ENCODE measurements at regions not wholly inside any gene's neighbourhood (a gene's known extent, or its start where the extent isn't known, plus 50 kb on each side); places are given as distances from the start of the nearest gene placed in this dataset.
"Not testable (repeated sequence)": the region's sequence is repeated elsewhere in the genome, so short reads cannot be mapped to it uniquely, and the experiment has no call there.

DNA sequence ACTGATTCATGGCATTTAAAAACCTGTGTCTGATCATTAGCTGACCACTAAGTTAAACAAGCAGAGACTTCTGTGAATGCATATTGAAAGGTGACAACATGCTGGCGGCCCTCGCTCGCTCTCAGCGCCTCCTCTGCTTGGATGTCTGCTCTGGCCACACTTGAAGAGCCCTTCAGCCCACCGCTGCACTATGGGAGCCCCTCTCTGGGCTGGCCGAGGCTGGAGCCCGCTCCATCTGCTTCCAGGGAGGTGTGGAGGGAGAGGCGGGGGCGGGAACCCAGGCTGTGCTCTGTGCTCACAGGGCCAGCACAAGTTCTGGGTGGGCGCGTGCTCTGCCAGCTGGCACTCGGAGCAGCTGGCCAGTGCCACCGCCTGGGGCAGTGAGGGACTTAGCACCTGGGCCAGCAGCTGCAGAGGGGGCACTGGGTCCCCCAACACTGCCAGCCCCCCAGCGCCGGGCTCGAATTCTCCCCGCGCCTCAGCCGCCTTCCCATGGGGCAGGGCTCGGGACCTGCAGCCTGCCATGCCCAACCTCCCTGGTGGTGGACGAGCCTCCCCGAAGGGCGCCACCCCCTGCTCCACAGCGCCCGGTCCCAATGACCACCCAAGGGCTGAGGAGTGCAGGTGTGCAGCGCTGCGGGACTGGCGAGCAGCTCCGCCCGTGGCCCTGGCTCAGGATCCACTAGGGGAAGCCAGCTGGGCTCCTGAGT, 252.4 kb downstream of the ZIC4 start:
- DNase-seq: no peak

DNA sequence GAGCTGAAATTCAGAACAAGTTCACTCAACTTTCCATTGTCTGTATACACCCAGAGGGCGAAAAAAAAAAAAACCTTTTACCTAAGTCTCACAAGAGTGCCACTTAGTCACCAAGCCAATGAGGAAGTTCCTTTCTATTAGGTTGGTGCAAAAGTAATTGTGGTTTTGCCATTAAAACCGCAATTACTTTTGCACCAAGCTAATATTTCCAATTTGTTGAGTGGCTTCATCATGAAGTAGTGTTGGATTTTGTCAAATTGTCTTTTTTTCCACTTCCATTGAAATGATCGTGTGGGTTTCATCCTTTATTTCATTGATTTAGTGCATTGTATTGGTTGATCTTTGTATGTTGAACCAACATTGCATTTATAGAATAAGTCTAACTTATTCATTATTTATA, 253.9 kb downstream of the ZIC4 start:
- no peak for DNase-seq

DNA sequence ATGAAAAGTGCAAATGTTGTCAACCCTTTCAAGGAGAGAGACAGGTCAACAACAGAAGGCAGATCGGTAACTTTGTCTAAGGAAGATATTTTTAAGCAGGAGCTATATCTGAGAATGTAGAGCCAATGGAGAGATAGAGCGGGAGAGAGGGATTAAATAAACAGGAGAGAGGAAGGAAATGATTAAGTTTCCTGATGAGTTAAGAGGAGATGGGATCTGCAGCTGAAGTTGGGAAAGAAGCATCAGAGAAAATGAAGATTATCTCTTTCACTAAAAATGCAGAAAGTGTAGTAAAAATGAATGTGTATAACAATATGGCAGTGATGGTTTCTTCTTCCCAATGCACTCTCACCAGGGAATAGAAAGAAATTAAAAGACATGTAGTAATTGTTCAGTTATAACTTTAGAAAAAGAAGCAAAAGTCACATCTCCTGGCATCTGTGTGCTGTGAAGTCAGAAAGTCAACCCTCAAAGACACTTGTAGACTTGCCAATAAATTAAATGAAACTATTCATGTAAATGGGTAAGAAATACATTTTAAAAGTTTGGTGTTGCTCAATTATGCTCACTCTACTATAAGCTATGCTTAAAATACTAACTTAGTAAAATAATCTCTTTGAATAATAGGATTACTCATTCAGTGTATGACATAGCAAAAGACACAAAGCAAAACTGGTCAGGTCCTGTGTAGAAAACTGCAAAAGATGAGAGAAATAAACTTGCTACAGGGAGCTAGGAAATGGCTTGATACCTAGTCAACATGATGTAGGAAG, 264.6 kb downstream of the ZIC4 start:
- no peak for DNase-seq

DNA sequence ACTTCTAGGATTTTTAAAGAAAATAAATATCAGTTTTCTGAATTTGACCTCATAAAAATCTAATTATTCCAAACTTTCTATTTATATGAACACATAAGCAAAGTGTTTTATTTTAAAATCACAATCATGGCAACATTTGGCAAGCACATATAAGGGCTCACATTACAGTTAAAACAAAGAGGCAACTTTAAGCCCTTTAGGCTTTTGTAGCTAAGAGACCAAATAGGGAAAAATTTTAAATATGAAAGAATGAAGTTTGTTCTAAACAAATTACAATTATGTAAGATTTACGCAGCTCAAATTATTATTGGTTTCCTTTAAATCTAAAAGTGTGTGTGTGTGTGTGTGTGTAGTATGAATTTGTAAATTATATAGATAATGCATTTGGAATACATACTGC, 267.0 kb downstream of the ZIC4 start:
- DNase-seq: no peak

DNA sequence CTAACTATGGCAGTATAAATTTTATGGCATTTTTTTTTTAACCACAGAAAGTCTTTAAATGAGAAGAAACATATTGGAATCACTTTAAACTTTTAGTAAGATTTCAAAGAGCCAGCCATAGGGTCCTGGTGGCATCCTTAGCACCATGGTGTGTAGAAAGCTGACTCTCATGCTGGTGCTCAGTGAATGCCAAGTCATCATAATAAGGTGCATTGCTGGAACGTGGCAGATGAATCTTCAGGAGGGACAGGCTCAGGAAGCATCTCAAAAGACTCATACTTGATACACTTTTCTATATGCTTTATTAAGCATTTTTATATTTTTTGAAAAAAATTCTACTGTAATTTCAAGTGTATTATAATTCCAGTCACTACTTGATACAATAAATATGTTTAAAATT, 274.2 kb downstream of the ZIC4 start:
- DNase-seq: no peak

DNA sequence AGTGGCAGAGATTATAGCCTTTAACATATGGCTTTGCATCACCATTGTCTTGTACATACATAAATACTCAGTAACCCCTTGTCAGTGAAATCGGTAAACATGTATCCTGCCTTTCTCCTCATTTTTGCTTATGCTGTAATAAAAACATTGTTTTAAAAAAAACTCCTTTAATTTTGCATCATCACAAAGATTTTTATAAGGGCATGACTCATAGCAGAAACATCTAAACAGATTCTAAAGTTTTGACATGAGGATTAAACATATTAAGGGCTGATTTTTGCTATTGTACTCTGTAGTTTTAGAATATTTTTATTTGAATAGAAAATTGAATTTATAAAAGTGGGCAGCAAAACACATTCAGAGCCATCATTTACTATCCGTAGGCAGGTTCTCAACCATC, 275.9 kb downstream of the ZIC4 start:
- DNase-seq: no peak

DNA sequence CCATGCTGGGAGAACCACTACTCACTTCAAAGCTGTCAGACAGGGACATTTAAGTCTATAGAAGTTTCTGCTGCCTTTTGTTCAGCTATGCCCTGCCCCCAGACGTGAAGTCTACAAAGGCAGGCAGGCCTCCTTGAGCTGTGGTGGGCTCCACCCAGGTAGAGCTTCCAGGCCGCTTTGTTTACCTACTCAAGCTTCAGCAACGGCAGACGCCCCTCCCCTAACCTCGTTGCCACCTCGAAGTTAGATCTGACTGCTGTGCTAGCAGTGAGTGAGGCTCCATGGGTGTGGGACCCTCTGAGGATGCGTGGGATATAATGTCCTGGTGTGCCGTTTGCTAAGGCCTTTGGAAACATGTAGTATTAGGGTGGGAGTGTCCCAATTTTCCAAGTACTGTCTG, 276.7 kb downstream of the ZIC4 start:
- no peak for DNase-seq

DNA sequence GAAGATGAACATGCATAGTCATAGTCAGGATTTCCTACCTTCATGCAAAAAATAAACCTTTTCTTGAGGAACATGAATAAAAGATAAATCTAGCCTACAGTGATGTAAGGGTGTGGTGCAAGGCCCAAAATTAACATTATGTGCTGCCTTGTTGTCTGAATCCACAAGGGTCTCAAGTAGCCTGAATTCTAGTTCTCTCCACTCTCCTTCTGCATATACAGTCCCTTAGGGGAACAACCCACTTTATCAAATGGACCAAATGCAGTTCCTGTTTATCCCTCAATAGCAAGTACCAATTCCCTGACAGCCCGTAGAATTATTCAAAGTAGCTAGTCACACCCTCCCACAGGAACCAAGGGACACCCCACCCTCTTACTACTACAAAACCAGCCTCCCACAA, 284.0 kb downstream of the ZIC4 start:
- DNase-seq: no peak

DNA sequence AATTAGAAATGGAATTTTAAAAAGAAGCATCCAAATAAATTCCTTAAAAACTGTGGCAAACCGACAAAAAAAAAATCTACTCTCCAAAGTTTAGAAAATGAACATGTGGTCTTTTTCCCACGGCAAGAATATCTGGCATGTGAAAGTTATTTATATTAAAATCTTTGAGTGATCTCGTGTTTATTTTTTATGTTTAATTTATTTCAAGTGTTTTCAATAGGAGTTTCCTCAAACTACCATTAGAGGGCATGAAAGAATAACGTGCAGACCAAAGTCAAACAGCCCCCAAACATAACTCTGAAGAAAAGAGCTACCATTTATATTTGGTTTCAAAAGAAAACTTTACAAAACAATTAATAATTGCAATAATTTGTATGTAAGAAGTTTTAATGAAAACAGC, 286.4 kb downstream of the ZIC4 start:
- DNase-seq: no peak

DNA sequence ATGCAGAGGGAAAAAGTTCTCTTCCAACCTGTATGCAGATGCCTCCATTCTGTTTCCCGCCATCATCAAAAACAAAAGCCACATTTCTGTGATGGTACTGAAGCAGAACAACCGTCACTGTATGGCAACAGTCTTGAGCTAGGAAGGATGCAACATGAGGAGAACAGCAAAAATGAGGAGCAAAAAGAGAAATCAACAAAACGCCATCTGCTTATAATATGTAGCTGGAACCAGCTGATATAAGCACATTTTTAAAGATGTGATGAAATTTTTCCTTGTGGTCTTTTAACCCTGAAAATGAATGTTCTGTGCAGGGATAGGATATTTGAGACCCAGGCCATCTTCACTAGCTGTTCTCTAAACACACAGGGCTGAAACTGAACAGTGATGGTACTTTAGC, 287.0 kb downstream of the ZIC4 start:
- DNase-seq: no peak

DNA sequence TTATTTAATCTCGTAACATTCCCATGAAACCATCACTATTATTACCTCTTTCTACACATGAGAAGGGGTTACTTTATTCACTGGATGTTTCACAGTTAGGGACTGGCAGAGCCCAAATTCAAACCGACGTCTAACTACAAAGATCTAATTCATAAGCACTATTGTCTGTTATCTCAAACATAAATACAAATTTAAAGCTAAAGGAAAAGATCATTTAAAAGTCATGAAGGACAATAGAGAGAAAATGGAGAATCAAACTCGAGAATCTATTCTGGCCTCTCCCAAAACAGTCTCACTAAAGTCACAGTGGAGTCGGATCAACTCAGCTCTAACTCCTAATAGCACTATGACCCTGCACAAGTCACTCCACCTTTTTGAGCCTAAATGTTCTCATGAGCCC, 287.7 kb downstream of the ZIC4 start:
- DNase-seq: no peak

DNA sequence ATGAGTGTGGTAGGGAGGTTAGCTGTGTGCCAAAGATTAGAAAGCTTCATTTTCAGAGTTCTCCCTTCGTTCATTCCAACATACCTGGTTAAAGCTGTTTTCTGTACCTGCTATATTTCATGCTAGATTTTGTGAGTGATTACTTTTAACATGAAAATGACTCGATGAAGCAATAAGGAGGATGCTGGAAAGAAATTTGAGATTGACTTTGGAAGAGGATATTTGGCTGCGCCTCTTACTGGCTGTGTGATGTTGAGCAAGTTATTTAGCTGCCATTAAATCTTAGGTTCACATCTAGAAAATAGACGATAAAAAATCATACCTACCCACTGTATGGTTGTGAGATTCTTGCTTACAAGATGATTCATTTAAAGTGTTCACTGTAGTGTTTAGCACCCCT, 288.7 kb downstream of the ZIC4 start:
- DNase-seq: no peak

DNA sequence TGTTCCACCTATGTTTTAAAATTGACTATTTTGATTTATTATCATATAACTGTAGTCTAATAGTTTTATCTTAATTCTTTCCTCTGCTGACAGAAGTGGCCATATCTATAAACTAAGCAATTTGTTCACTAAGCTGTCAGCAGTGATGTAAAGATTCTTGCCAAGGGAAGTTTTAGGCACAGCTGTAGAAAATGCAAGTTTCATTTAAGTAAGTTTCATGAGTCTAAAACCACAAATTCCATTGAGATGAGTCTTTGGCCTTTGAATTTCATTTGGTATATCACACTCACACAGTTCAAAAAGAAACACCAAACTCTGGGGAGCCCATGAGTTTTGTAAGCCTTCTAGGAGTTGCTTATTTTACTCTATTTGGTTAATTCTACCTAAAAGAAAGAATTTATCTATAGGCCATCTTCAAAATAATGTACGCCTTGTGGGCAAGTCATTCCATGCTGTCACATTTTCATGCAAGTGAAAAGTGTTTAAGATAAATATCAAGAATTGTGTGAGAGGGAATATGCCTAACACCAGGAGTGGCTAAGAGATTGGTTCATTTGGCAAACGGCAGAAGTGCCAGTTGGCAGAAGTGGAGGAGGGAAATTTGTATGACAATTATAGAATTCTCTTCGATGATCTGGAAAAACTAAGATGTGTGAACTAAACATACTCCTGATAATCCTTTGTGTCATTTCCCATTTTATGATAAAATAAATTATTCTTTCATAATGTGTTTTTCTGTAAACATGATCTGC, 292.9 kb downstream of the ZIC4 start:
- no peak for DNase-seq

DNA sequence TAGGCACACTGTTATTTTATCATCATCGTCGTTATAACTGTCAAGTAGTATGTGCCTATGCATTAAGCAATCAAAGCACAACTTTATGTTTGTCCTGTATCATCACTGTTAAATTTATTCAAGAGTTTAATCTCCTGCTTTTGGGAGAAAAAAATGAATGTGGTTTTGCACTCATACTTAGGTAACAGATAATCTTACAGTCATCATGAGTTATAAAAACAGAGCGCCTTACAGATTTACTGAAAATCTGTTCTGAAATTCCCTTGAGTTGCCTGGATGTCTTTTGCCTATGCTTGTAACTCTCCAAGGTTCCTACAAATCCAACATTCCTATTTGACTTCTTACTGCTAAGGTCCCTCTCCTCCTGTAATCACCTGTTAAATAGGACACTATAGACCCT, 307.3 kb downstream of the ZIC4 start:
- no peak for DNase-seq

DNA sequence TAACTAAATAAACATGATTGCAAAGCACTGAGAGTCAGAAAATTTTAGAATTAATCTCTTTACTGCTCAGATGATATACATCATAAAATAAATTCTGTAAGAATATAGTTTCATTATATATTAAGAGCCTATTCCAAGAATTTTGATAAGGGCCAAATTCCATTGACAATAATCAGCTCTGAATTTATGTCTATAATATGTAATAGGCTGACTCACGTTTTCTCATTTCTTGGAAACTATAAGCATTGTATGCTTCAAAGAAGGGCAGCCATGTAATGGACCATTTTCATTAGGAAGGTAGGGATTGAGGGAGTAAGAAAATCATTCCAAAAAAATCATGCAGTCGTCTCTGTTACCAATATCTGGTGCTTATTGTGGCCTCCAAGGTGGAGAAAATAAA, 315.9 kb downstream of the ZIC4 start:
- no peak for DNase-seq

DNA sequence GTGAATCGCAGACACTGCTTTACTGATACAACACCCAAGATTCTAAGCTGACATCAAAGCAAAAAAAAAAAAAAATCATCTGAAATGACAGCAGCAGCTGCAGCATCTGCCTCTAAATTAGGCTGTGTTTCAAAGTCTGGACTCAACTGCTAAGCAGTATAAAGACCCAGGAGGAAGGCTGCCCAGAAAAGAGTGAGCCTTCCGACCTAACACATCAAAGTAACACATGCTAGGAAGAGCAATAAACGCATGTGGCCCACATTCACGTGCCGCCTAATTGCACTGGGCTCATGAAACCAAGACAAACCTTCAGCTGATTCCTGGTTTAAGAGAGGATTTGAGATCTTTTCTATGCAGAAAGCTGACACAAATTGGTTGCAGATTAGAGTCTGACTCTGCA, 317.1 kb downstream of the ZIC4 start:
- DNase-seq: no peak

DNA sequence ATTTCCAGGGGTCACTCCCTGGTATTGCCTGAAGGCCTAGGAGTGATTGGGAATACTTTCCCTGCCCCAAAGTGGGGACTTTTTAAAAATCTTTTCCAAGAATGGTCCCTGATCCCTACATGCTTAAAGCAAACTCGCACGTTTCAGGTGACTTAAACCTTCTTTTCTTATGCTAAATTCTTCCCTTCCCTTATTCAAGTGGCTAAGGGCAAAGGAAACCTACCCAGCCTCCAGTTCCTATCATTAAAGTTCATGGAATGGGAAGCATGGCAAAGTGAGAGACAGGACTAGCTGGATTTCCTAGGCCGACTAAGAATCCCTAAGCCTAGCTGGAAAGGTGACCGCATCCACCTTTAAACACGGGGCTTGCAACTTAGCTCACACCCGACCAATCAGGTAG, 346.8 kb downstream of the ZIC4 start:
- not testable (repeated sequence) for DNase-seq

DNA sequence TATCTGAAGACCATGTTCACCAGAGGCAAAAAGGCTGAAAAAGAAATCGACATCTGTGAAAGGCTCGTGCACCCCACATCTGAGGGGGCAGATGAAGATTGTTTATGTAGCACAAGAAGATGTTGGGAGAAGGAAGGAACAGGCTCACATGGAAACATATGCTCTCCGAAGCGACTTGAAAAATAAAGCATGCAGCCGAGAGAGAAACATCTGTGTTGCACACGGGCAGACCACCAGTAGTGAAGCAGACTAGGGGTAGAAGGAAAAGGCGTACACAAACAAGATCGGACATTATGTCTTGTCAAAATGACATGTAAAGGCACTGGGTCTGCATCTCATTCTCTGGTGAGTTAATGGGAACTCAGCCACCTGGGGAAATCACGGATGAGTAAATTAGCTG, 356.5 kb downstream of the ZIC4 start:
- DNase-seq: no peak

DNA sequence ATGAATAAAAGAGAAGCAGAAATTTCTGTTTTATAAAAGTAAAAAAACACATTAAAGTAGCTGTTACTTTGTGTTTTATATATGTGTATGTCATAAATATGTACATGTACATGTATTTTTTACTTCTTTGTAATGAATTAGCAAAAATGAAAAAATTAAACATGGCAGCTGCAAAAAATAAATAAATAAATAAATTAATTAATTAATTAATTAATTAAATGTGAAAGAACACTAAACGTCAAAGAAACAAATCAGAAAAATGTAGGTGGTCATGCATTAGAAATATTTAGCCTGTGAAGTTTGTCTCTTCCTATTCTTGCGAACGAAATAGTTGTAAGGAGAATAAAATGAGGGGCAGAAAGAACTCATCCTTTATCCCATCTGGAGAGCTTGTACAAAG, 357.0 kb downstream of the ZIC4 start:
- DNase-seq: no peak

DNA sequence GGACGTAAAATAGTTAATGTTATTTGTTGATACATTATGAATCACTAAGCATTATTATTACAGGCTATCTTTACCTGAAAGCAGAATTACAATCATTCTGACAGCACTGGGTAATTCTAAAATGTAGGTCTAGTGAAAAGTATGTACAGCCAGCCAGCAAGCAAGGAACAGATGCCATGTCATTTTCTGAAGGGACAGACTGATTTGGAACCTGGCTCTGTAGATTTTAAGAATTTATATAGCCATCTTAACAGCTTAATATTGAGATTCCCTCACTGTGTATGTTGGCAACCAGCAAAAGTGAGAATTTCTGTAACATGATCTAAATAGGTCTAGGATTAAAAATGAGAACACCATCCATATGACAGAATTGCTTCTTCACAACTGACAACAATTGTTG, 359.4 kb downstream of the ZIC4 start:
- no peak for DNase-seq

DNA sequence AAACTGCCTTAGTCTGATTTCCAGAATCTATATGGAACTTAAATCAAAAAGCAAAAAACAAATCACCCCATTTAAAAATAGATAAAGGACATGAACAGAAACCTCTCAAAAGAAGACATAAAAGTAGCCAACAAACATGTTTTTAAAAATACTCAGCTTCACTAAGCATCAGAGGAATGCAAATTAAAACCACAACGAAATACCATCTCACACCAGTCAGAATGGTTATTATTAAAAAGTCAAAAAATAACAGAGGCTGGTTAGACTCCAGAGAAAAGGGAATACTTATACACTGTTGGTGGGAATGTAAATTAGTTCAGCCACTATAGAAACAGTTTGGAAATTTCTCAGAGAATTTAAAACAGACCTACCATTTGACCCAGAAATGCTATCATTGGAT, 367.9 kb downstream of the ZIC4 start:
- DNase-seq: no peak

DNA sequence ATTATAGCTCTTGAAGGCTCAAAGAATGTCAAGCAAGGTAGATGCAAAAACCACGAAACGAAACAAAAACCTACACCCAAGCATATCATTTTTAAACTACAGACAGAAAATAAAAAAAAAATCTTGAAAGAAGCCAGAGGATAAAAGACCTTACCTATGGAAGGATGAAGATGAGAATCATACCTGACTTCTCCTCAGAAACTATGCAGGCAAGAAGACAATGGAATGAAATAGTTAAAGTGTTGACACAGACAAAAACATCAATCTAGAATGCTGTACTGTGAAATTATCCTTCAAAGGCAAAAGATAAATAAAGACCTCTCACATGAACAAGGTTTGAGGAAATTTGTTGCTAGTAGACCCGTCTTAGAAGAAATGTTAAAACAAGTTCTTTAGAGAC, 372.0 kb downstream of the ZIC4 start:
- no peak for DNase-seq

DNA sequence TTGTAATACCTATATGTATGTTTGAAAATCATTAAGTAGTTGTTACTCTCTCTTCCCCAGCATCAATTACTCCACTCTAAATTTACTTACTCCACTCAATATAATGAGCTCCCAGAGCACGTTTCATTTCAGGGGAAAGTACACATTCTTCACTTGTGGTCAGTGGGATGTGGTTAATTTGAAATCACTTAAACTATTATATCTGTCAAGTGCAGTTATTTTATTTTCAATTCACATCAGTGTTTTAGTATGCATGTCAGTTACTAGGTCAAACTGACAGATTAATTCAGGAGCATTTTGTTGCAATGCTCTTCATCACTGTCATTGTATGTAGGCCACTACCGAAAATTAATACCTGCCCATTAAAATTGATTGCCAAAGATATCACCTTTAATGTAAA, 376.1 kb downstream of the ZIC4 start:
- no peak for DNase-seq

DNA sequence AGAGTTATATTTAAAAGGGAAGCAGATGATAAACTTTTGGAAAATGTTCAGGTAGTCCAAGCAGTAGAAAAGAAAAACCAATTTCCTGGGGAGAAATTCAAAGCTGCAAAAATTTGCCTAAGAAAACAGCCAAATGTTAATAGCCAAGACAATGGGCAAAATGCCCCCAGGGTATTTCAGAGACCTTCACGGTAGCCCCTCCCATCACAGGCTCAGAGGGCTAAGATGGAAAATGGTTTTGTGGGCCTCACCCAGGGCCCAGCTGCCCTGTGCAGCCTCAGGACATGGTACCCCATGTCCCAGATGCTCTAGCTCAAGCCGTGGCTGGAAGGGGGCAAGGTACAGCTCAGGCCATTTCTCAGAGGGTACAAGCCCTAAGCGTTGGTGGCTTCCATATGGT, 391.0 kb downstream of the ZIC4 start:
- DNase-seq: no peak

Data from suppressor macrophage (primary cell).